NCI-H748 (cell line): ENCODE measurements at regions not wholly inside any gene's neighbourhood (a gene's known extent, or its start where the extent isn't known, plus 50 kb on each side); places are given as distances from the start of the nearest gene placed in this dataset.
A peak's percentile ranks its signal among the peaks of the same experiment; 100 is the strongest.
"Not testable (repeated sequence)": the region's sequence is repeated elsewhere in the genome, so short reads cannot be mapped to it uniquely, and the experiment has no call there.

ENCODE experiments used
- DNase-seq: peaks from one replicate; lab custom pipeline; 2025; ENCODE audit not compliant: unreplicated experiment; lab: John Stamatoyannopoulos, UW

DNA sequence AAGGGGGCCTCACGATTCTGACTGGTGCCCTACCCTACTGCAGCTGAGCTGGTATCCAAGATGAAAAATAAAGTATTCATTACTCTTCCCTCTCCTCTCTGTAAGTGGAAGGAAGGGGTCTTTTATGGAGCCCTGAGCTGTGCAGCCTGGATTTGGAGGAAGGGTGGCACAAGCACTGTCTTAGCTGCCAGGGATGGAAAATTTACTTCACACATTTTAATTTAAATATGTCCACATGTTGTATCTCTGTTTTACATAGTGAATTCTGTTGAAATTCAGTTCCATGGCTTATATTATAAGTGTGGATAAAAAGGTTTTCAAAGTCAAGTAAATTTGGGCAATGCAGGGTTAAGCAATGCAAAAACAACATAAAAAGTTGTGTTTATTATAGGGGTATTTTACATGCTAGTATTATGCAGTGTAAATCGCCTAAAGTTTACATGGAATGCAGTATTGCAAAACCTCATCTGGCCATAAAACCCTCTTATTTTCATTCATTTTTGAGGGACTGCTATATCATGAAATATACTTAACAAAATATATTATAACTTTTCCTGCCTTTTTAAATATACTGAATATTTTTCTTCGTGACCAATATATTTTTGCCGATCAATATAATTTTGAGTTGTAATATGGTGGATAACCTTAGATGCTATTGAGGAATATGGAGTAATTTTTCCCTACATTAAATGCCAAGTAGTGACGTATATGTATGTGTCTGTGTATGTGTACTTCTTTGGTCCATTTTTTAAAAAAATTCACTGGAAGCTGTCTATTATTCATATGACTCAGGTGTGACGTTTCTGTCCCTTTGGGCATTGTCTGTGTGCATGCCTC lies 333.9 kb upstream of the CYRIA start:
- no peak for DNase-seq

- no peak for DNase-seq
Measured at GRCh38 chr2:16978301-16978700, 312.7 kb upstream of the CYRIA start.

DNA sequence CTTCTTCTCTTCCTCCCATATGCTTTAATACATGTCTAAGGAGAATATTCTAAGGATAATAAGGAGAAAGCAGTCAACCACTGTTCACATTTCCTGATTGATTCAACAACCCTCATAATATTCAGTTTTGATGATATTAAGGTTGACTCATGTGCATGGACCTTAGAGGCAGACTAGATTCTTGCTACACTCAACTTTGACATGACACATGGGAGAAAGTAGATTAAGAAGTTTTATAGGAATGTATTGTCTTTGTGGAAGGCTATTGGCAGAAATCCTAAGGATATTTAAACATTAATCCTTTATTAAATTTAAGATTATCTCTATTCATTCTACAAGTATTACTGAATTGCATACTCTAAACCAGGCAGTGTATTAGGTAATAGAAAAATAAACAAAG lies 309.1 kb upstream of the CYRIA start:
- DNase-seq: no peak

DNA sequence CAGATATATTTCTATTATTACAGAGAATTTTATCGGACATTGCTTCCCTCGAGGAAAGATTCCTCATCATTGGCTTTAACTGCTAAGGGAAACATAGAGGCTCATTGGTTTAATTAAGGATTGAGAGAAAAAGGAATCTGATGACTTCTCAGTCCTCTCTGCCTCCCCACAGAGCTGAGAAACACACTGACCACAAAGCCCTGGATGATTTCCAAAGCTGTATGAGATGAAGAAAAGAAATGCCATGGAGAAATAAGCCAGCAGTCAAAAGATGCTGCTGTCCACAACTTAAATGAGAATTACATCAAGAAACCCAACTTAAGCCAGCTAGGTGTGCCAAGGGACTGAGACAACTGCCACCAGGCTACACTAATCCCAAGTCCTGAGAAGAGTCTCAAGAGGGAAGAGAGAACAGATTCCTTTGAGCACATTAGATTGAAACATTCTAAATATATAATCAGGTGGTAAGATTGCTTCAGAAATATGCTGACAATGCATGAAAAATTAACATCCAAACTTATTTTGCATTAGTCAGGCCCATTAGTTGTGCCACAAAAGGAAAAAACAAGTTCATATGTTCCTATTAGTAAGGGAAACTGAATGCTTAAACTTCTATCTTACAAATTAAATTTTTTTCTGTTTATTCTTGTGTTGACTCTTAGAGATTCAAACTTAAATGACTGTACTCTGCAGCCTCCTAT lies 308.1 kb upstream of the CYRIA start:
- no peak for DNase-seq

DNA sequence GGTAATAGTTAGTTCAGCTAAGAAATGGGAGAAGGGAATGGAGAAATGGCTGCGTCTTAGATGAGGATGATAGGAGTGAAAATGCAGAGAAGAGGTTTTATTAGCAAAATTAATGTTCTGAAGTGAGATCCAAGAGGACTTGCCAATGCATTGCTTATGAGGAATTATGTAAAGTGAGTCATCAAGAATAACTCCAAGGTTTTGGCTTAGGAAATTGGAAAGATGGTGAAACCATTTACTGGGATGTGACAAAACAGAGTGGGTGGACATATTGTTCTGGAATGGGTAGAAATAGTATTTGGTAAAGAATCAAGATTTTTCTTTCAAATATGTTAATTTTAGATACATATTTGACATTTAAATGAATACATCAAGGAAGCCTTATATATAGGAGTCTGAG lies 306.6 kb upstream of the CYRIA start:
- DNase-seq: no peak

GRCh38 chr2:16971722-16972234 lies 306.1 kb upstream of the CYRIA start:
- DNase-seq: peak; percentile 24

GRCh38 chr2:16970948-16971347 lies 305.3 kb upstream of the CYRIA start:
- not testable (repeated sequence) for DNase-seq

DNA sequence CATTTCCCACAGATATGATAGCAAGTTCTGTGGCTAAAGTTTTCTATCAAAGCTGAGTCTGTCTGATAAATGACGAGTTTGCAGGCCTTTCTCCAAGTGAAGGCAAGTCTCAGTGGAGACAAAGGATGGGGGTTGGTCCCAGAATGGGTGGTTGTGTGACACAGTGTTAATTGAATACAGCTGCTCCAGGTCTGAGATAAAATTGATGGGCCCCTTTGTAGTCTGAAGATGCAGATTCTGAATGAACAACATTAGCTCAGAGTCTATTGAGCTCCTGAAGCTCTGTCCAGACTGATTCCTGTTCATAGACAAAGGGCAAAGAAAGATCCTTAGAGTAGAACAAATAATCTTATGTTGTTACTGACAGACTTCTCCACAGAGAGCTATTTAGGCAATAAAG lies 296.9 kb upstream of the CYRIA start:
- peak; percentile 65 for DNase-seq

DNA sequence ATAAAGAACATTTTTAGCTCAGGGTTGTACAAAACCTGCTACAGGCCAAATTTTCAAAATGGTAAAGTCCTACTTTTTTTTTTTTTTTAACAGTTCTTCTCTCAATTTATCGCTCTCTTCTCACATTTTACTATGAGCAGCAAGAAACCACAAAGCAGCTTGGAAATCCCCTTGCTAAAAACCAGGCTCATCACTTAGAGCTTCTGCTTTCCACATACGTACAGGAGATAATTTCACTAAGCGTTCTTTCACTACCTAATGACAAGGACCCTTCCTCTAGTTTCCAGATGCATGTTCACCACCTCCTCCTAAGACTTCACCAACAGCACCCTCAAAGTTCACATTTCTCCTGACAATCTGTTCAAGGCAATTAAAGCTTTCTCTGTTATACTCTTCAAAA lies 294.9 kb upstream of the CYRIA start:
- no peak for DNase-seq

DNA sequence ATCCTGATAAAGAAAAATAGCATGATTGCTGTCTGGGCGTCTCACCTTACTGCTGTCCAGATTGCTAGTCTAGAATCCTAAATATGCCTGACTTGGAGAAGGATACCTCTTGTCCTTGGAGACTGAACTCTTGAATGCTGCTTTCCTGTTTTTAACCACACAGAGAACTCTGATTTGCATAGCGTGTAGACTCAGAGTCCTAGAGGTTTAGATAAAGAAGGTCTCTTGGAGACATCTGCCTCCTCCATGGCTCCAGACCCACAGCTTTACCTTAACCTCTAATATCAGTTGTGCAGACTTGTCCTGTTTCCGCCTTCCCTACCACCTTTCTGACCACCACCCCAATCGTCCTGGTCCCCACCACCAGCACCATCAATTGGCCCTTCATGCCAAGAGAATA lies 292.6 kb upstream of the CYRIA start:
- no peak for DNase-seq

DNA sequence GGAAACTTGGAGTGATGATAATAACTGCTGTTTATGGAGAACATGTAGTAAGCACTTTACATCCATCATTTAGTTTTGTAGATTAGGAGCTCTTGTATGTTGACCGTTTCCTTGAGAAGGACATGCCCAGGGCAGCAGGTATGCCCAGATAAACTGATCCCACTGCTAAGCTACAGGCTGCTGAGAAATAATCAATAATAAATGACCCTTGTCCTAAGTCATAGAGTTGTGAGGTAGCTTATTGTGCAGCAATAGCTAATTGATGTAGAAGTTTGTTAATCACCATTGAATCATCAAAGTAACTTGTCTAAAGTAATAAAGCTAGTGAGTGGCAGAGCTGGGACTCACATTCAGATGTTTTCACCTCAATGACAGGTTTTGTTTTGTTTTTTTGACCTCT lies 287.2 kb upstream of the CYRIA start:
- DNase-seq: no peak

- peak; percentile 49 for DNase-seq
Measured at GRCh38 chr2:16952368-16952767, 286.7 kb upstream of the CYRIA start.

GRCh38 chr2:16950436-16950835 lies 284.8 kb upstream of the CYRIA start:
- DNase-seq: peak; percentile 34

DNA sequence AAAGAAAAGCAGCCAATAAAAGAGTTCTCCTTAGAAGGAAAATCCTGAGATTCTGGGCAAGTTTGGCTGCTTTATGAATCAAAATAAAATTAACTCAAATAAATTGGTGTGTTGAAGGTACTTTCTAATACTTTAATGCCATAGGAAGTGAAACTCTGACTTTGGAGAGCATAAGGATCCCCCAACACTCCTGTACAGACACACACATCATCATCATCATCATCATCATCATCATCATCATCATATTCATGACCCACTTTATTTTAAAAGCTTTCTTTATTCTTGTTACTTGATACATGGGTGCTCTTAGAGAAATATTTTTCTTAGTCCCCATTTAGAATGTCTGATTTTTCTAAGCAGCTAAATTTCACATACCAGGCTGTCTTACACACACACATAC lies 283.1 kb upstream of the CYRIA start:
- DNase-seq: no peak

DNA sequence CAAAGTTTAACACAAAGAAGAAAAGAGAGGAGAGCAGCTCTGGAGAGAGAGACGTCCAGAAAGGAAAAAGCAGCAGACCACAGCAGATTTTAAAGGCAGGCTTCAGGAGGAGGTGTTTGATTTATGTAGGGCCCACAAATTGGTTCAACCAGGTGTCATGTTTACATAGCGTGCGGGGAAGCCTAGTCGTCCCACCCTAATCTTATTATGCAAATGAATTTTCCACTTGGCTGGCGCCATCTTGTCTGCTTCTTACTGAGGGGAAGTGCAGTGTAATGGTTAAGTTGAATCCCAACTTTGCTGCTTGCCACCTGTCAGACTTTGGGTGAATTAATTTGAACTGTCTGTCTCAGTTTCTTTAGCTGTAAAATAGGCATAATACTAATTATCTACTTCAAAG lies 282.4 kb upstream of the CYRIA start:
- DNase-seq: peak; percentile 98

GRCh38 chr2:16943279-16943958 lies 277.8 kb upstream of the CYRIA start:
- DNase-seq: no peak

DNA sequence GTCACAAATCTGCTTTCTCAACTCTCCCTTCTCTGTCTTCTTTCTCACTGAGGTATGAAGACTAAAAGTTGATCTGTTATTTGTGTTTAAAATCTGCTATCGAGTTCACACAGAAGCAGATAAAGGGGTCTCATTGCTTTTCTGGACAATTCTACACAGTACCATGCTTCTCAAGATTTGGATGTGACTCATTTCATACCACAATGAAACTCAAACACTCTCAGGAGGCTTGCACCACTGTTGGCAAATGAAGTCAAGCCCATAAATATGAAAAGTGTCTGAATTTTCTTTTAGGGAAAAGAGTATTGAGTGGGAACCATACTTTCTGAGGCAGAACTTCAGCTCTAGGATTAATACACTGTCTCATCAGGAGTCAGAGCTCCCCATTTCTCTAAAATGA lies 274.6 kb upstream of the CYRIA start:
- no peak for DNase-seq

DNA sequence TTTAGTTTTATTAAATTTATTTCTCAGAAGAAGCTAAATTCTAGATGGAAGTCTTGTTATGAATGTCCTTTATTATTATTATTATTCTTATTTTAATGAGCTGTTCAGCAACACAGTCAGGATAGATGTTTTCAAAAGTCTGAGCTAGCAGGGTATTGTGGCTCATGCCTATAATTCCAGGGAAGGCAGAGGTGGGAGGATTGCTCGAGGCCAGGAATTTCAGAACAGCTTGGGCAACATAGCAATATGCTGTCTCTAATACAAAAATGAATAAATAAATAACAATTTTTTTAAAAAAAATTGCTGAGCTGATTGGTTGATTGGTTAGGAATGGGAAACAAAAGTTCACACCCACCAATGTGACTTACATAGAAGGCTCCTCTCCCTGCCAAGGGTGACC lies 274.1 kb upstream of the CYRIA start:
- no peak for DNase-seq

- peak; percentile 63 for DNase-seq
Measured at GRCh38 chr2:16933355-16933754, 267.7 kb upstream of the CYRIA start.

- DNase-seq: peak; percentile 69
Measured at GRCh38 chr2:16932826-16933225, 267.2 kb upstream of the CYRIA start.

DNA sequence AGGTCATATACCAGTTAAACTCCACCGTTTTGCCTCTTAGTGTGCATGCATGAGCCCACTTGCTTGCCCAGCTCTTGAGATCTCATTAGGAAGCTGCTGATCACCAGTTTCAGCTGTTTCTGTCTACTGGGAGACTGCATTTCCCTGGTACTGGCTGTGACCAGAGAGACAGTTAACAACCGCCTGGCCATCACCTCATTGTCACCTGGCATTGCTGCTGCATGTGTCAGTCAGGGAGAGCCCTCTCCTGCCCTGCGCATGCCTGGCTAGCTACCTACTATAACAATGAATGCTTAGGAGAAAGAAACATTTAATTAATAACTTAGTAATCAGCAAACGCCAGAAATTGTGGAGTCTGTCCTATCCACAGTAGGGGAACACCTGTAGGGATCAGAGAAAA lies 265.8 kb upstream of the CYRIA start:
- peak; percentile 23 for DNase-seq

DNA sequence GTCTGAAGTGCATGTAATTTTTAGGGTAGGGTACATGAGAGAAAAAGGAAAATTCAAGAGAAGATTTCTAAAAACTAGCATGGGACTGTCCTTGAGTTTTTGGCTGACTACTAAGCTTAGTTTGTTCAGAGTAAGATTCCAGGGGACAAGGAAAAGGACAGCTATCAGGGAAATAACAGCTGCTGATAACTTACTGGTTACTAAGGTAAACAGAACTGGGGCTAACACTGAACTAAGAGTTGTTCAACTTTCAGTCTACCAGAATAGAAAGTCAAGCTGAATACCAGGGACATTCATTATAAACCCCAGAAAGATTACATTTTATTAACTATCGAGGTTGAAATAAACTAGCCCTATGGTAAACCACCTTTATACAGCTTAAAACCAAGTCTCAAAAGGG lies 261.8 kb upstream of the CYRIA start:
- no peak for DNase-seq
